ENCODE measurements at regions not wholly inside any gene's neighbourhood (a gene's known extent, or its start where the extent isn't known, plus 50 kb on each side); places are given as distances from the start of the nearest gene placed in this dataset.

DNA sequence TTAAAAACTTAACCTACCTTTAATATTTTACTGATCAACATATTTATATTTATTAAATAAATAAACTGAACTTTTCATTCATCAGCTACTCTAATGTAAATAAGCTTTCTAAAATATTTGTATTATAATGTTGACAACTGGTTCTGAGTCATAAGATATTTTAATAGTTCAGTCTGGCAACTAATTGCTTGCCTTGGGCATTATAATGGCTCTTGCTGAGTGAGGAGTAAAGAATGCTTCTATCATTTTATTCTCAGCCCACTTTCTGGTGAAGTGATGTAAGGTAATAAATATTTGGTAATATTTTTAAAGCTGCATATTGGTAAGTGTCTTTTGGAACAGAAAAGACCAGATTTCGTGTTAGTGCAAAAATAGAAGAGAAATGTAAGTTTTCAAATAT lies 81.5 kb downstream of the DIPK2A start:
- no peak overlapping the region for H3K4me3 Mint-ChIP-seq (ENCODE audit: unreplicated experiment)
- Histone ChIP-seq H3K79me2 (ENCODE audit: insufficient read depth, low read length) (no peaks in the 10 kb centered on the region), H3K4me3 (ENCODE audit: insufficient read depth, low read depth, low read length) (no peak overlapping the region), H3K4me2 (ENCODE audit: low read length) (peak overlapping the region; percentile 12), H3K4me1 (ENCODE audit: insufficient read depth, low read length) (no peaks in the 10 kb centered on the region), H3K36me3 (ENCODE audit: insufficient read depth, low read length) (no peaks in the 10 kb centered on the region), H2AFZ (ENCODE audit: low read depth, low read length) (no peak overlapping the region), H3K27ac (ENCODE audit: low read depth, low read length) (no peak overlapping the region), H4K20me1 (ENCODE audit: insufficient read depth, low read length) (no peaks in the 10 kb centered on the region), H3K9ac (ENCODE audit: low read length) (no peak overlapping the region), H3K27me3 (ENCODE audit: insufficient read depth, low read length) (no peaks in the 10 kb centered on the region), H3K9me3 (ENCODE audit: insufficient read depth, low read depth, low read length) (no peaks in the 10 kb centered on the region)
- H3K9me3 Mint-ChIP-seq (ENCODE audit: unreplicated experiment): no peaks in the 10 kb centered on the region
- no peaks in the 10 kb centered on the region for H3K27me3 Mint-ChIP-seq (ENCODE audit: low read depth, unreplicated experiment)
- H3K27ac Mint-ChIP-seq (ENCODE audit: unreplicated experiment): no peak overlapping the region
- FAIRE-seq: no peak
- DNase-seq (ENCODE audit: low read depth): peak; percentile 60
- peaks cover 15% of the 10 kb centered on the region for H3K4me1 Mint-ChIP-seq (ENCODE audit: low read depth, unreplicated experiment)
- TF ChIP-seq, protein P1, sequence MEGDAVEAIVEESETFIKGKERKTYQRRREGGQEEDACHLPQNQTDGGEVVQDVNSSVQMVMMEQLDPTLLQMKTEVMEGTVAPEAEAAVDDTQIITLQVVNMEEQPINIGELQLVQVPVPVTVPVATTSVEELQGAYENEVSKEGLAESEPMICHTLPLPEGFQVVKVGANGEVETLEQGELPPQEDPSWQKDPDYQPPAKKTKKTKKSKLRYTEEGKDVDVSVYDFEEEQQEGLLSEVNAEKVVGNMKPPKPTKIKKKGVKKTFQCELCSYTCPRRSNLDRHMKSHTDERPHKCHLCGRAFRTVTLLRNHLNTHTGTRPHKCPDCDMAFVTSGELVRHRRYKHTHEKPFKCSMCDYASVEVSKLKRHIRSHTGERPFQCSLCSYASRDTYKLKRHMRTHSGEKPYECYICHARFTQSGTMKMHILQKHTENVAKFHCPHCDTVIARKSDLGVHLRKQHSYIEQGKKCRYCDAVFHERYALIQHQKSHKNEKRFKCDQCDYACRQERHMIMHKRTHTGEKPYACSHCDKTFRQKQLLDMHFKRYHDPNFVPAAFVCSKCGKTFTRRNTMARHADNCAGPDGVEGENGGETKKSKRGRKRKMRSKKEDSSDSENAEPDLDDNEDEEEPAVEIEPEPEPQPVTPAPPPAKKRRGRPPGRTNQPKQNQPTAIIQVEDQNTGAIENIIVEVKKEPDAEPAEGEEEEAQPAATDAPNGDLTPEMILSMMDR (IDR thresholded peaks at IDR 0.05; ENCODE audit: insufficient read depth, low read depth, low read length): no peak
- no peak for TF ChIP-seq EZH2 (IDR thresholded peaks at IDR 0.05; ENCODE audit: insufficient read depth, low read length)
- no peaks in the 10 kb centered on the region for H3K36me3 Mint-ChIP-seq (ENCODE audit: low read depth, unreplicated experiment)

DNA sequence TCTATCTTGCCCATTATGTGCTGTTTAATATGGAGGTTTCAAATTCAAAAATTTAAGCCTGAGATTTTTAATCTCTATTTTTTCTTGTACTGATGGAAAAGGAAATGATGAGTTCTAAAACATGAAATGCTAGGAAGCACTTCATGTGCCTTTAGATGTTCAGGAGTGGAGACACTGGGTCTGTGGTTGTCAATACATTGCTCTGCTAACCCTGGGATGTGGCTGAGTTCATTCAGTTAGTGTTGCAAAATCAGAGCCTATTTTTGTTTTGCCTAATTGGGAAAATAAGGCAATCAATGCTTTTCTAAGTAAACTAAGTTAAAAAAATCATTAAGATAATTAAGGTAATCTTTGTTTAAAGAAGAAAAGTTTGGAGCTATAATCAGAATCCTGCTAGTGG lies 83.1 kb downstream of the DIPK2A start:
- Histone ChIP-seq H4K20me1 (ENCODE audit: insufficient read depth, low read length) (no peaks in the 10 kb centered on the region), H3K36me3 (ENCODE audit: insufficient read depth, low read length) (no peaks in the 10 kb centered on the region), H3K4me3 (ENCODE audit: insufficient read depth, low read depth, low read length) (no peak overlapping the region), H3K27me3 (ENCODE audit: insufficient read depth, low read length) (no peaks in the 10 kb centered on the region), H3K4me1 (ENCODE audit: insufficient read depth, low read length) (no peaks in the 10 kb centered on the region), H3K27ac (ENCODE audit: low read depth, low read length) (no peak overlapping the region), H3K79me2 (ENCODE audit: insufficient read depth, low read length) (no peaks in the 10 kb centered on the region), H3K4me2 (ENCODE audit: low read length) (no peak overlapping the region), H2AFZ (ENCODE audit: low read depth, low read length) (no peak overlapping the region), H3K9me3 (ENCODE audit: insufficient read depth, low read depth, low read length) (no peaks in the 10 kb centered on the region), H3K9ac (ENCODE audit: low read length) (no peak overlapping the region)
- Mint-ChIP-seq H3K4me3 (ENCODE audit: unreplicated experiment) (no peak overlapping the region), H3K9me3 (ENCODE audit: unreplicated experiment) (no peaks in the 10 kb centered on the region), H3K4me1 (ENCODE audit: low read depth, unreplicated experiment) (peaks cover 15% of the 10 kb centered on the region), H3K36me3 (ENCODE audit: low read depth, unreplicated experiment) (no peaks in the 10 kb centered on the region), H3K27me3 (ENCODE audit: low read depth, unreplicated experiment) (no peaks in the 10 kb centered on the region), H3K27ac (ENCODE audit: unreplicated experiment) (no peak overlapping the region)
- DNase-seq (ENCODE audit: low read depth): no peak
- TF ChIP-seq EZH2 (IDR thresholded peaks at IDR 0.05; ENCODE audit: insufficient read depth, low read length): no peak
- TF ChIP-seq, protein P1 (IDR thresholded peaks at IDR 0.05; ENCODE audit: insufficient read depth, low read depth, low read length): no peak
- FAIRE-seq: no peak

DNA sequence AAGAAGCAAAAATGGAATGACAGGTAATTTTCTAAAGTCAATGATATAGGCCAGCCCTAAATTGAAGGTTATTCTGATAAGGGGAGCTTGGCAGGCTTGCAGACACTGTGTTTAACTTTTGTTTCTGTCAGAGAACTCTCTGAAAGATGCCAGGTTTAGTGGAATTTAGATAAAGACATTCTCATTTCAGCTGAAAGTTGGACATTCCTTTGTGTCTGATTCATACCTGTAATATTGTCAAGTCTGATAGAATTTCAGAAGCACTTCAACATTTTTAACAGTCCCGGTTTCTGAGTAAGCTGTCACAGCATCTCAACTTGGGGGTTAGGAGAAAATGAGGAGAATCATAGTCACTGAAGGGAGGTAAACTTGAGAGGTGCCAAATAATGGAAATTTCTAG lies 84.0 kb downstream of the DIPK2A start:
- Mint-ChIP-seq H3K27ac (ENCODE audit: unreplicated experiment) (peak overlapping the region; percentile 12), H3K4me3 (ENCODE audit: unreplicated experiment) (no peak overlapping the region), H3K9me3 (ENCODE audit: unreplicated experiment) (no peaks in the 10 kb centered on the region), H3K27me3 (ENCODE audit: low read depth, unreplicated experiment) (no peaks in the 10 kb centered on the region), H3K4me1 (ENCODE audit: low read depth, unreplicated experiment) (peaks cover 15% of the 10 kb centered on the region), H3K36me3 (ENCODE audit: low read depth, unreplicated experiment) (no peaks in the 10 kb centered on the region)
- no peaks in the 10 kb centered on the region for H3K36me3 ChIP-seq (ENCODE audit: insufficient read depth, low read length)
- peak overlapping the region; percentile 17 for H3K4me2 ChIP-seq (ENCODE audit: low read length)
- DNase-seq (ENCODE audit: low read depth): peak; percentile 73
- FAIRE-seq: peak; percentile 70
- no peaks in the 10 kb centered on the region for H3K79me2 ChIP-seq (ENCODE audit: insufficient read depth, low read length)
- no peaks in the 10 kb centered on the region for H3K4me1 ChIP-seq (ENCODE audit: insufficient read depth, low read length)
- no peak overlapping the region for H3K27ac ChIP-seq (ENCODE audit: low read depth, low read length)
- no peaks in the 10 kb centered on the region for H4K20me1 ChIP-seq (ENCODE audit: insufficient read depth, low read length)
- no peak overlapping the region for H3K4me3 ChIP-seq (ENCODE audit: insufficient read depth, low read depth, low read length)
- no peaks in the 10 kb centered on the region for H3K27me3 ChIP-seq (ENCODE audit: insufficient read depth, low read length)
- H2AFZ ChIP-seq (ENCODE audit: low read depth, low read length): no peak overlapping the region
- no peak overlapping the region for H3K9ac ChIP-seq (ENCODE audit: low read length)
- TF ChIP-seq, protein P1 (IDR thresholded peaks at IDR 0.05; ENCODE audit: insufficient read depth, low read depth, low read length): no peak
- TF ChIP-seq EZH2 (IDR thresholded peaks at IDR 0.05; ENCODE audit: insufficient read depth, low read length): no peak
- H3K9me3 ChIP-seq (ENCODE audit: insufficient read depth, low read depth, low read length): no peaks in the 10 kb centered on the region

Measured in astrocyte (in vitro differentiated cells and primary cell).